ENCODE measurements at regions not wholly inside any gene's neighbourhood (a gene's known extent, or its start where the extent isn't known, plus 50 kb on each side); places are given as distances from the start of the nearest gene placed in this dataset.
"Not testable (repeated sequence)": the region's sequence is repeated elsewhere in the genome, so short reads cannot be mapped to it uniquely, and the experiment has no call there.

DNA sequence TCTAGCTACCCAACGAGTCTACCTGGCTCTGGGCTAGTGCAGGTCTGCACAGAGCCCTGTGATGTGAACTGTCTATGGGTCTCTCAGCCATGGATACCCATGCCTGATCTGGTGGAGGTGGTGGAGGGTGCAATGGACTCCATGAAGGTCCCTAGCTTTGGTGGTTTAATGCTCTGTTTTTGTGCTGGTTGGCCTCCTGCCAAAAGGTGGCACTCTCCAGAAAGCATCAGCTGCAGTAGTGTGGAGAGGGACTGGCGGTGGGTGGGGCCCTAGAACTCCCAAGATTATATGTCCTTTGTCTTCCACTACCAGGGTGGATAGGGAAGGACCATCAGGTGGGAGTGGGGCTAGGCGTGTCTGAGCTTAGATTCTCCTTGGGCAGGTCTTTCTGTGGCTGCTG lies 290.1 kb downstream of the AGTPBP1 start:
- Histone ChIP-seq H3K27ac (no peak overlapping the region), H3K4me3 (no peak overlapping the region), H3K9me3 (no peaks in the 10 kb centered on the region), H3K36me3 (no peaks in the 10 kb centered on the region), H3K4me1 (no peaks in the 10 kb centered on the region), H3K27me3 (no peaks in the 10 kb centered on the region)
- intact Hi-C loops (cut with DNase I; ENCODE audit: low total_unique reads): no loop called here
- no peak for DNase-seq
- no peak for TF ChIP-seq CTCF (IDR thresholded peaks at IDR 0.05)

- intact Hi-C loops (cut with DNase I; ENCODE audit: low total_unique reads): no loop called here
Observed at GRCh38 chr9:85445887-85446286, 295.9 kb downstream of the AGTPBP1 start.

DNA sequence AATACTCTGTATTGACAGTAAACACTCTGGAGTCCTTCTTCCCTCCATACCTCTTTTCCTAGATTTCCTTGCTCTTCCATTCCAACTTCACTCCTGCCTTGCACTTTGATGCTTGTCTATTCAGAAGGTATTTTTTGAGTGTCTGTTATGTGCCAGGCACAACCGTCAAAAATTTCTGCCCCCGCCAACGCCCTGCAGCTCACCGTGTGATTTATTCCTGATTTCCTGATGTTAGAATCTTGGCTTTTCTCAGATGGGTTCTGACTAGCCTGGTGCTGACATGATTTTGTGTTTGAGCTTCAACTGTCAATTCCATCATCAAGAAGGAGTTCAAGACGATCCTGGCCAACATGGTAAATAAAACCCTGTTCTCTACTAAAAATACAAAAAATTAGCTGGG lies 297.5 kb downstream of the AGTPBP1 start:
- intact Hi-C loops (cut with DNase I; ENCODE audit: low total_unique reads): no loop called here
- Histone ChIP-seq H3K4me1 (no peaks in the 10 kb centered on the region), H3K9me3 (no peaks in the 10 kb centered on the region), H3K27me3 (no peaks in the 10 kb centered on the region), H3K27ac (no peak overlapping the region), H3K4me3 (no peak overlapping the region), H3K36me3 (no peaks in the 10 kb centered on the region)
- TF ChIP-seq CTCF (IDR thresholded peaks at IDR 0.05): no peak
- DNase-seq: no peak

More at GRCh38 chr9:85445887-85446286, 295.9 kb downstream of the AGTPBP1 start:
- Histone ChIP-seq H3K9me3 (no peaks in the 10 kb centered on the region), H3K4me1 (no peaks in the 10 kb centered on the region), H3K27me3 (no peaks in the 10 kb centered on the region), H3K4me3 (no peak overlapping the region), H3K27ac (no peak overlapping the region), H3K36me3 (no peaks in the 10 kb centered on the region)
- TF ChIP-seq CTCF (IDR thresholded peaks at IDR 0.05): no peak
- no peak for DNase-seq

- DNase-seq: no peak
- Histone ChIP-seq H3K4me1 (no peaks in the 10 kb centered on the region), H3K9me3 (no peaks in the 10 kb centered on the region), H3K4me3 (no peak overlapping the region), H3K27ac (no peak overlapping the region), H3K36me3 (no peaks in the 10 kb centered on the region), H3K27me3 (no peaks in the 10 kb centered on the region)
- no peak for TF ChIP-seq CTCF (IDR thresholded peaks at IDR 0.05)
- intact Hi-C loops (cut with DNase I; ENCODE audit: low total_unique reads): no loop called here
Observed at GRCh38 chr9:85443190-85443598, 298.6 kb downstream of the AGTPBP1 start.

- H3K4me3 ChIP-seq: no peak overlapping the region
- H3K27me3 ChIP-seq: no peaks in the 10 kb centered on the region
- no peaks in the 10 kb centered on the region for H3K9me3 ChIP-seq
- no peak for TF ChIP-seq CTCF (IDR thresholded peaks at IDR 0.05)
- intact Hi-C loops (cut with DNase I; ENCODE audit: low total_unique reads): no loop called here
- no peaks in the 10 kb centered on the region for H3K4me1 ChIP-seq
- no peaks in the 10 kb centered on the region for H3K36me3 ChIP-seq
- DNase-seq: no peak
- no peak overlapping the region for H3K27ac ChIP-seq
Observed at GRCh38 chr9:85439791-85440190, 302.0 kb downstream of the AGTPBP1 start.

DNA sequence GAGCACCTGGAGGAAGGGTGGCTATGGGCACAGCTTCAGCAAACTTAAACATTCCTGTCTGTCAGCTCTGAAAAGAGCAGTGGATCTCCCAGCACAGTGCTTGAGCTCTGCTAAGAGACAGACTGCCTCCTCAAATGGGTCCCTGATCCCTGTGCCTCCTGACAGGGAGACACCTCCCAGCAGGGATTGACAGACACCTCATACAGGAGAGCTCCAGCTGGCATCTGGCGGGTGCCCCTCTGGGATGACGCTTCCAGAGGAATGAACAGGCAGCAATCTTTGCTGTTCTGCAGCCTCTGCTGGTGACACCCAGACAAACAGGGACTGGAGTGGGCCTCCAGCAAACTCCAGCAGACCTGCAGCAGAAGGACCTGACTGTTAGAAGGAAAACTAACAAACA lies 307.8 kb downstream of the AGTPBP1 start:
- DNase-seq; intact Hi-C loops (cut with DNase I; ENCODE audit: low total_unique reads): not testable (repeated sequence)

GRCh38 chr9:85433551-85433950 lies 308.2 kb downstream of the AGTPBP1 start:
- H3K27ac ChIP-seq; H3K9me3 ChIP-seq; H3K4me3 ChIP-seq; H3K36me3 ChIP-seq; intact Hi-C loops (cut with DNase I; ENCODE audit: low total_unique reads); H3K4me1 ChIP-seq; DNase-seq; H3K27me3 ChIP-seq: not testable (repeated sequence)

More for the DNA sequence above, 307.8 kb downstream of the AGTPBP1 start:
- H3K27me3 ChIP-seq, H3K27ac ChIP-seq, H3K4me3 ChIP-seq, H3K4me1 ChIP-seq, H3K9me3 ChIP-seq, H3K36me3 ChIP-seq: not testable (repeated sequence)
